Type B pancreatic cell (in vitro differentiated cells): ENCODE measurements at regions not wholly inside any gene's neighbourhood (a gene's known extent, or its start where the extent isn't known, plus 50 kb on each side); places are given as distances from the start of the nearest gene placed in this dataset.
"Not testable (repeated sequence)": the region's sequence is repeated elsewhere in the genome, so short reads cannot be mapped to it uniquely, and the experiment has no call there.

ENCODE experiments used
- DNase-seq: peaks from one replicate; pipeline ENCODE4 v3.0.0; 2021; ENCODE audit warnings: mixed read lengths; ENCODE audit not compliant: unreplicated experiment; ENCODE audit errors: extremely low spot score
- H3K27ac Mint-ChIP-seq: 2 replicates; pipeline ENCODE4 v1.8.0; 2021; ENCODE audit warnings: mild to moderate bottlenecking, mixed read lengths
- H3K27me3 Mint-ChIP-seq: 2 replicates; pipeline ENCODE4 v1.8.0; 2021; ENCODE audit warnings: mixed read lengths
- H3K36me3 Mint-ChIP-seq: 2 replicates; pipeline ENCODE4 v1.8.0; 2021; ENCODE audit warnings: mixed read lengths
- H3K4me1 Mint-ChIP-seq: one replicate; pipeline ENCODE4 v1.8.0; 2021; ENCODE audit warnings: mixed read lengths; ENCODE audit not compliant: unreplicated experiment
- H3K4me3 Mint-ChIP-seq: 2 replicates; pipeline ENCODE4 v1.8.0; 2021; ENCODE audit warnings: mild to moderate bottlenecking, mixed read lengths
- H3K9me3 Mint-ChIP-seq: 2 replicates; pipeline ENCODE4 v1.8.0; 2021; ENCODE audit warnings: mixed read lengths
- TF ChIP-seq, protein P1 (sequence below): fragments of 200-600 bp; sonication (generic); conservative IDR thresholded peaks from 2 replicates; pipeline ENCODE4 v1.5.0; 2021; ENCODE audit warnings: antibody characterized with exemption, mild to moderate bottlenecking

DNA sequence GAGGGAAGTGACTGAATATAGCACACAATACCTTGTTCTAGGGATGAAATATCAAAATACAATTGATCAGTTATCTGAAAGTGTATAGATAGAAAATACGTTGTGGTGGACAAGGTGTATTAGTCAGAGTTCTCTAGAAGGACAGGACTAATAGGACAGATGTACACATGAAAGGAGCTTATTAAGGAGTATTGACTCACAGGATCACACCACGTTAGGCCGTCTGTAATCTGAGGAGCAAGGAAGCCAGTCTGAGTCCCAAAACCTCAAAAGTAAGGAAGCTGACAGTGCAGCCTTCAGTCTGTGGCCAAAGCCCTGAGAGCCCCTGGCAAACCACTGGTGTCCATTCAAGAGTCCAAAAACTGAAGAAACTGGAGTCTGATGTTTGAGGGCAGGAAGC, 406.1 kb downstream of the MDFIC start:
- TF ChIP-seq, protein P1, sequence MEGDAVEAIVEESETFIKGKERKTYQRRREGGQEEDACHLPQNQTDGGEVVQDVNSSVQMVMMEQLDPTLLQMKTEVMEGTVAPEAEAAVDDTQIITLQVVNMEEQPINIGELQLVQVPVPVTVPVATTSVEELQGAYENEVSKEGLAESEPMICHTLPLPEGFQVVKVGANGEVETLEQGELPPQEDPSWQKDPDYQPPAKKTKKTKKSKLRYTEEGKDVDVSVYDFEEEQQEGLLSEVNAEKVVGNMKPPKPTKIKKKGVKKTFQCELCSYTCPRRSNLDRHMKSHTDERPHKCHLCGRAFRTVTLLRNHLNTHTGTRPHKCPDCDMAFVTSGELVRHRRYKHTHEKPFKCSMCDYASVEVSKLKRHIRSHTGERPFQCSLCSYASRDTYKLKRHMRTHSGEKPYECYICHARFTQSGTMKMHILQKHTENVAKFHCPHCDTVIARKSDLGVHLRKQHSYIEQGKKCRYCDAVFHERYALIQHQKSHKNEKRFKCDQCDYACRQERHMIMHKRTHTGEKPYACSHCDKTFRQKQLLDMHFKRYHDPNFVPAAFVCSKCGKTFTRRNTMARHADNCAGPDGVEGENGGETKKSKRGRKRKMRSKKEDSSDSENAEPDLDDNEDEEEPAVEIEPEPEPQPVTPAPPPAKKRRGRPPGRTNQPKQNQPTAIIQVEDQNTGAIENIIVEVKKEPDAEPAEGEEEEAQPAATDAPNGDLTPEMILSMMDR, result no peak
- H3K36me3 Mint-ChIP-seq, result no peaks in the 10 kb centered on the region
- no peak for DNase-seq
- H3K4me3 Mint-ChIP-seq, result no peak overlapping the region
- H3K4me1 Mint-ChIP-seq, result no peaks in the 10 kb centered on the region
- no peaks in the 10 kb centered on the region for H3K9me3 Mint-ChIP-seq
- no peaks in the 10 kb centered on the region for H3K27me3 Mint-ChIP-seq
- no peak overlapping the region for H3K27ac Mint-ChIP-seq

DNA sequence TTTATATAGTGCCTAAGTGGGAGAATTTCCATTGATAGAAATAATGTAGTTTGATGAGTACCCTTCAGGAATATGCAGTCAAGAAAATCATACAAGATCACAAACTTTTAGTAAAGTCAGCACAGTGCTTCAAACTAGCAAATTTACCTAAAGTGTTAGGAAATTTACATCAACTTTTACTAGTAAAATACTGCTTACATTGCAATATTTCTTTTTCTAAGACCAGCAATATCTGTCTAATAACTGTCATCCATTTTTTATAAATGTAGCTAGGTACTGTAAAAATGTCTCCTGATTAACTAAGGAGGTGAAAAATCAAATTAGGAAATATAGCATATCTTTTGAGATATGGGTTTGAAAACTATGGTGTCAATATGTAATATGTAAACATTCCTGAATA, 405.4 kb downstream of the MDFIC start:
- Mint-ChIP-seq H3K4me1 (no peaks in the 10 kb centered on the region), H3K36me3 (no peaks in the 10 kb centered on the region)

DNA sequence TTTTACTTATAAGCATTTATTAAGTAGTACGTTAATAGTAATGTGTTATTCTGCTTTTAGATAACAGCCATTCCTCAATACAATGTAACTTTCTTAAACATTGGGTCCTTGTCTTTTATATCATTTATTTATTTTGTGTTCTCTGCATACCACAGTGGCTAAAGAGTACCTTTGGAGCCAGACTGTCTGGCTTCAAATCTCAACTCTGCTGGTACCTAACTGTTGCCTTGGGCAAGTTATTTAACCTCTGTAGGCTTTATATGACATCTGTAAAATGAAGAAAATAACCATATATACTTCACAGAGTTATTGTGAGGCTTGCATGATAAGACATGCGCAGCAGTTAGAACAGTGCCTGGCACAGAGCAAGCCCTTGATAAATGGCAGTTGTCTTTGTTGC, 397.6 kb downstream of the MDFIC start:
- Mint-ChIP-seq H3K27me3 (no peaks in the 10 kb centered on the region), H3K36me3 (no peaks in the 10 kb centered on the region), H3K9me3 (no peaks in the 10 kb centered on the region), H3K27ac (no peak overlapping the region), H3K4me3 (no peak overlapping the region), H3K4me1 (peaks cover 5% of the 10 kb centered on the region)
- TF ChIP-seq, protein P1, result no peak
- DNase-seq, result no peak

More for the DNA sequence above, 405.4 kb downstream of the MDFIC start:
- DNase-seq, result no peak
- TF ChIP-seq, protein P1, result no peak
- no peak overlapping the region for H3K4me3 Mint-ChIP-seq
- no peaks in the 10 kb centered on the region for H3K27me3 Mint-ChIP-seq
- no peaks in the 10 kb centered on the region for H3K9me3 Mint-ChIP-seq
- H3K27ac Mint-ChIP-seq, result no peak overlapping the region

DNA sequence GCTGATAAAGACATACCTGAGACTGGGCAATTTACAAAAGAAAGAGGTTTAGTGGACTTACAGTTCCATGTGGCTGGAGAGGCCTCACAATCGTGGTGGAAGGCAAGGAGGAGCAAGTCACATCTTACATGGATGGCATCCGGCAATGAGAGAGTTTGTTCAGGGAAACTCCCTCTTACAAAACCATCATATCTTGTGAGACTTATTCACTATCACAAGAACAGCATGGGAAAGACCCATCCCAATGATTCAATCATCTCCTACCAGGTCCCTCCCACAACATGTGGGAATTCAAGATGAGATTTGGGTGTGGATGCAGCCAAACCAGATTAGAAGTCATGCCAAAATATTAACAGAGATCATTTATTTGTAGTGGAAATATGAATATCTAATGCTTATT, 388.4 kb downstream of the MDFIC start:
- not testable (repeated sequence) for H3K36me3 Mint-ChIP-seq, DNase-seq, H3K27ac Mint-ChIP-seq, H3K4me3 Mint-ChIP-seq, H3K9me3 Mint-ChIP-seq, H3K27me3 Mint-ChIP-seq, H3K4me1 Mint-ChIP-seq

DNA sequence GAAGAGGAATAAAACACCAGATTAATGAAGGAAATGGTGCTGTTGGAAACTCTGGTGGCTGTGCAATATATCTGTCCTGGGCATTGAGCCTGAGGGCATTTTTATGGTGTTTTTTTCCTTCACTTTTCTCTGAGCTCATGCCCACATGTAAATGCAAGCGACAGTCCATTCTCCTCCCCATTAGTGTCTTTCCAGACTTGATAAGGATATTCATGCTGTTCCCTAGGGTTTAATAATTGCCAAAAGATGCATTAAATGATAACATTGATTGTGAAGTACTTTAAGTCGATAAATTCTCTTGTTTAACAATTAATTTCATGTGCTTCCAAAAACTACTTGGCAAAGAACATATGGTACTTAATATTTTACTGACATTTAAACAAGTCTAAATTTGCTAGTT, 384.7 kb downstream of the MDFIC start:
- TF ChIP-seq, protein P1, result no peak

DNA sequence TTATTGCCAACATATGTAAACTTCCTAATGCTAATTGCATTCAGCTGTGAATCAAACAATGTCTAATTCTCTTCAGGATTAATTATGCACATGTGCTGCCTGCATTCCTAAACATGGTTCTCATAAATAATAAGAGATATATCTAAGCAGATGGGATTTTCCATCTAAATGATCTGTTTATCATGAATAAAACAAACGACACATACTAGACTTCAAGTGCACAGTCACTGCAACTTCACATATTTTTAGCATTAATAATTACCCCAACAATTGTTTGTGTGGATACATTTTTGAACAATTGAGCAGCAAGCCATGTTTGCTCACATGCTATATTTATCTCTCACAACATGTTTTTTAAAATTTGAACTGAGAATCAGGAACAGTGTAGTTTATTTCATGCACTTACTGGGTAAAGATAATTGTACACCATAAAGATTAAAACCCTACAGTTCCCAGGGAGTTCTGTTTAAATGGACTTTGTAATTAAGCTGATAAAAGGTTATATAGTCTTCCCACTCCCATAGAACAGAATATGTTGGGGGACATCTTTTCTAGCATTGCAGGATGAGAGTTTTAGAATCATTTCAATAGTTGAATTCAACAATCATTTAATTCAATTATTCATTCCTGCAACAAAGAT, 378.5 kb downstream of the MDFIC start:
- peaks cover 9% of the 10 kb centered on the region for H3K4me1 Mint-ChIP-seq
- no peak overlapping the region for H3K27ac Mint-ChIP-seq
- H3K36me3 Mint-ChIP-seq, result no peaks in the 10 kb centered on the region
- no peaks in the 10 kb centered on the region for H3K27me3 Mint-ChIP-seq
- no peak overlapping the region for H3K4me3 Mint-ChIP-seq
- TF ChIP-seq, protein P1, result no peak
- no peak for DNase-seq
- H3K9me3 Mint-ChIP-seq, result peaks cover 4% of the 10 kb centered on the region

More for the DNA sequence above, 384.7 kb downstream of the MDFIC start:
- no peaks in the 10 kb centered on the region for H3K9me3 Mint-ChIP-seq
- H3K27me3 Mint-ChIP-seq, result no peaks in the 10 kb centered on the region
- DNase-seq, result no peak
- no peaks in the 10 kb centered on the region for H3K4me1 Mint-ChIP-seq
- H3K4me3 Mint-ChIP-seq, result no peak overlapping the region
- no peak overlapping the region for H3K27ac Mint-ChIP-seq
- H3K36me3 Mint-ChIP-seq, result no peaks in the 10 kb centered on the region
